Hepatocyte (in vitro differentiated cells): ENCODE measurements at regions not wholly inside any gene's neighbourhood (a gene's known extent, or its start where the extent isn't known, plus 50 kb on each side); places are given as distances from the start of the nearest gene placed in this dataset.

ENCODE experiments used
- DNase-seq: peaks from one replicate; pipeline ENCODE4 v3.0.0-alpha.2; 2016; ENCODE audit warnings: low spot score
- H2AFZ ChIP-seq: fragments of 200-600 bp; sonication (generic); 2 replicates; pipeline ENCODE4 v1.6.0; 2016; ENCODE audit warnings: antibody characterized with exemption, mild to moderate bottlenecking
- H3K27ac ChIP-seq: fragments of 200-600 bp; sonication (generic); 2 replicates; pipeline ENCODE4 v1.5.1; 2016; ENCODE audit warnings: mild to moderate bottlenecking
- H3K27me3 ChIP-seq: fragments of 200-600 bp; sonication (generic); 2 replicates; pipeline ENCODE4 v1.6.1; 2016
- H3K36me3 ChIP-seq: fragments of 200-600 bp; sonication (generic); replicated peaks from 2 replicates; pipeline ENCODE4 v1.5.1; 2016; ENCODE audit warnings: low read depth; ENCODE audit not compliant: insufficient read depth
- H3K4me1 ChIP-seq: fragments of 200-600 bp; sonication (generic); 2 replicates; pipeline ENCODE4 v1.5.1; 2016; ENCODE audit warnings: mild to moderate bottlenecking, moderate library complexity; ENCODE audit not compliant: insufficient read depth
- H3K4me2 ChIP-seq: fragments of 200-600 bp; sonication (generic); 2 replicates; pipeline ENCODE4 v1.6.0; 2016
- H3K4me3 ChIP-seq: fragments of 200-600 bp; sonication (generic); 2 replicates; pipeline ENCODE4 v1.5.1; 2016; ENCODE audit warnings: mild to moderate bottlenecking
- H3K79me2 ChIP-seq: fragments of 200-600 bp; sonication (generic); 2 replicates; pipeline ENCODE4 v1.6.0; 2017; ENCODE audit warnings: mild to moderate bottlenecking
- H3K9me2 ChIP-seq: fragments of 200-600 bp; sonication (generic); replicated peaks from 2 replicates; pipeline ENCODE4 v1.6.0; 2017; ENCODE audit warnings: mild to moderate bottlenecking; ENCODE audit not compliant: insufficient read depth
- H3K9me3 ChIP-seq: fragments of 200-600 bp; sonication (generic); 2 replicates; pipeline ENCODE4 v1.5.1; 2016; ENCODE audit warnings: low read depth, mild to moderate bottlenecking
- H4K20me1 ChIP-seq: fragments of 200-600 bp; sonication (generic); 2 replicates; pipeline ENCODE4 v1.6.0; 2016; ENCODE audit warnings: mild to moderate bottlenecking; ENCODE audit not compliant: insufficient read depth, poor library complexity, severe bottlenecking
- EZH2 ChIP-seq: fragments of 200-600 bp; sonication (generic); IDR thresholded peaks from 2 replicates; pipeline ENCODE4 v1.6.1; 2016; ENCODE audit warnings: antibody characterized with exemption, mild to moderate bottlenecking, borderline replicate concordance
- EZH2phosphoT487 ChIP-seq: fragments of 200-600 bp; sonication (generic); IDR thresholded peaks from one replicate; pipeline ENCODE4 v1.6.1; 2018; ENCODE audit warnings: antibody characterized with exemption, mild to moderate bottlenecking, low read depth, moderate library complexity; ENCODE audit not compliant: unreplicated experiment, severe bottlenecking
- WGBS: methylation state at CpG from one replicate; pipeline ENCODE4 v1.1.6; 2016; ENCODE audit warnings: low lambda C conversion rate; ENCODE audit errors: missing lambda C conversion rate; 5-methylcytosine and 5-hydroxymethylcytosine counted together
- TF ChIP-seq, protein P1 (sequence below): fragments of 200-600 bp; sonication (generic); IDR thresholded peaks from 2 replicates; pipeline ENCODE4 v1.5.1; 2016; ENCODE audit warnings: antibody characterized with exemption, mild to moderate bottlenecking; ENCODE audit not compliant: poor library complexity

DNA sequence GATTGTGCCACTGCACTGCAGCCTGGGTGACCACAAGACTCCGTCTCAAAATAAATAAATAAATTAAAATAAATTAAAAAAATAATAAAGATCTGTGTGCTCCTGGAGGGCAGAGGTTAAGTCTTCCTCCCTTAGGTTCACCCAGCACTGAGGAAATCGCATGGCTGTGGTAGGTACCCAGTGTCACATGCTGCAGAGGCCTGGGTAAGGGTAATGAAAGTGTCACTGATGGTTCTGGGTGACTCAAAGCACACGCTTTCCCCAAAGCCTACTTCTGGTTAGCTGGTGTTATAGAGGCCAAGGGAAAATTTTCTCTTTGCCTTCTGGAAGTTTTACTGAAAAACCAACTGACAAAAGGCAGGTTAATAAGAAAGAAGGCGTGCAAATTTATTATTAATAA lies 88.8 kb upstream of the ITGB1 start:
- Histone ChIP-seq H3K36me3 (no peaks in the 10 kb centered on the region), H4K20me1 (no peaks in the 10 kb centered on the region), H3K4me3 (no peak overlapping the region), H3K27me3 (no peaks in the 10 kb centered on the region), H2AFZ (no peak overlapping the region), H3K9me2 (no peaks in the 10 kb centered on the region), H3K9me3 (no peaks in the 10 kb centered on the region), H3K4me1 (no peaks in the 10 kb centered on the region), H3K4me2 (no peak overlapping the region), H3K27ac (no peak overlapping the region), H3K79me2 (no peaks in the 10 kb centered on the region)
- TF ChIP-seq EZH2phosphoT487 (no peak), EZH2 (no peak)
- TF ChIP-seq, protein P1, sequence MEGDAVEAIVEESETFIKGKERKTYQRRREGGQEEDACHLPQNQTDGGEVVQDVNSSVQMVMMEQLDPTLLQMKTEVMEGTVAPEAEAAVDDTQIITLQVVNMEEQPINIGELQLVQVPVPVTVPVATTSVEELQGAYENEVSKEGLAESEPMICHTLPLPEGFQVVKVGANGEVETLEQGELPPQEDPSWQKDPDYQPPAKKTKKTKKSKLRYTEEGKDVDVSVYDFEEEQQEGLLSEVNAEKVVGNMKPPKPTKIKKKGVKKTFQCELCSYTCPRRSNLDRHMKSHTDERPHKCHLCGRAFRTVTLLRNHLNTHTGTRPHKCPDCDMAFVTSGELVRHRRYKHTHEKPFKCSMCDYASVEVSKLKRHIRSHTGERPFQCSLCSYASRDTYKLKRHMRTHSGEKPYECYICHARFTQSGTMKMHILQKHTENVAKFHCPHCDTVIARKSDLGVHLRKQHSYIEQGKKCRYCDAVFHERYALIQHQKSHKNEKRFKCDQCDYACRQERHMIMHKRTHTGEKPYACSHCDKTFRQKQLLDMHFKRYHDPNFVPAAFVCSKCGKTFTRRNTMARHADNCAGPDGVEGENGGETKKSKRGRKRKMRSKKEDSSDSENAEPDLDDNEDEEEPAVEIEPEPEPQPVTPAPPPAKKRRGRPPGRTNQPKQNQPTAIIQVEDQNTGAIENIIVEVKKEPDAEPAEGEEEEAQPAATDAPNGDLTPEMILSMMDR: no peak
- 93% methylated on average over 4 of the region's 4 CpGs for WGBS
- no peak for DNase-seq

DNA sequence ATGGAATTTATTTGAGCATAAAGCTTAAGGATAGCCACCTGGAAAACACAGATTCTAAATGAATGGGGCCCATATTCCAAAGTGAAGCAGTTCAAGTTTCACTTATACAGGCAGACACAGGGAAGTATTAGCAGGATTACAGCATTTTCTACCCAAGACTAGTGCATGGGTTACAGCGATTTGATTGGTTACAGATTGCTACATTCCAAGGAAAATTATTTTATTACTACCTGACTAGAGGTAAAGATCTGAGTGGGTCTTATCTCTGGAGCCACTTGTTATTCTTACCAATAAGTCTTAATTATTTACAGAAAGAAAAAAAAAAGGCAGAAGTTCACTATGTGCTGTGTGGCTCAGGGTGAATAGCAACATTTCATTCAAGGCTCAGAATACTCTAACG lies 87.4 kb upstream of the ITGB1 start:
- DNase-seq: peak; percentile 10
- Histone ChIP-seq H3K9me2 (no peaks in the 10 kb centered on the region), H3K4me2 (no peak overlapping the region), H3K4me1 (no peaks in the 10 kb centered on the region), H4K20me1 (no peaks in the 10 kb centered on the region), H3K27me3 (no peaks in the 10 kb centered on the region), H3K9me3 (no peaks in the 10 kb centered on the region), H3K27ac (peak overlapping the region; percentile 38), H3K4me3 (no peak overlapping the region), H3K36me3 (no peaks in the 10 kb centered on the region), H3K79me2 (no peaks in the 10 kb centered on the region), H2AFZ (no peak overlapping the region)
- WGBS: 61% methylated on average over 2 of the region's 2 CpGs
- TF ChIP-seq EZH2phosphoT487: no peak
- TF ChIP-seq EZH2: no peak
- TF ChIP-seq, protein P1: no peak

DNA sequence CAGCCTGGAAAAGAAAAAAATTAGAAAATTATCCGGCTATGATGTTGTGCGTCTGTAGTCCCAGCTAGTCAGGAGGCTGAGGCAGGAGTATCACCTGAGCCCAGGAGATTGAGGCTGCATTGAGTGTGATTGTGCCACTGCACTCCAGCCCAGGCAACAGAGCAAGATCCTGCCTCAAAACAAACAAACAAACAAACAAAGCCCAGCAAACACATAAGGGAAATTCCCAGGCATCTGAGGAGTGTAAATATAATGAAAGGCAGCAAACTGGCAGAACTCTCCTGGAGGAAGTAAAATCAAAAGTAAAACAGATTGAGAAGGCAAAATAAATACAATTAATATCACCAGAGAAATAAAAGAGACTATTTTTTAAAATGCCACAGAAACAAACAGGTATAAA lies 84.5 kb upstream of the ITGB1 start:
- no peak for DNase-seq
- Histone ChIP-seq H3K27ac (no peak overlapping the region), H2AFZ (no peak overlapping the region), H3K36me3 (no peaks in the 10 kb centered on the region), H3K4me3 (no peak overlapping the region), H4K20me1 (no peaks in the 10 kb centered on the region), H3K9me3 (no peaks in the 10 kb centered on the region), H3K4me1 (no peaks in the 10 kb centered on the region), H3K79me2 (no peaks in the 10 kb centered on the region), H3K4me2 (no peak overlapping the region), H3K9me2 (no peaks in the 10 kb centered on the region), H3K27me3 (no peaks in the 10 kb centered on the region)
- no peak for TF ChIP-seq EZH2
- 100% methylated on average over 2 of the region's 2 CpGs for WGBS

DNA sequence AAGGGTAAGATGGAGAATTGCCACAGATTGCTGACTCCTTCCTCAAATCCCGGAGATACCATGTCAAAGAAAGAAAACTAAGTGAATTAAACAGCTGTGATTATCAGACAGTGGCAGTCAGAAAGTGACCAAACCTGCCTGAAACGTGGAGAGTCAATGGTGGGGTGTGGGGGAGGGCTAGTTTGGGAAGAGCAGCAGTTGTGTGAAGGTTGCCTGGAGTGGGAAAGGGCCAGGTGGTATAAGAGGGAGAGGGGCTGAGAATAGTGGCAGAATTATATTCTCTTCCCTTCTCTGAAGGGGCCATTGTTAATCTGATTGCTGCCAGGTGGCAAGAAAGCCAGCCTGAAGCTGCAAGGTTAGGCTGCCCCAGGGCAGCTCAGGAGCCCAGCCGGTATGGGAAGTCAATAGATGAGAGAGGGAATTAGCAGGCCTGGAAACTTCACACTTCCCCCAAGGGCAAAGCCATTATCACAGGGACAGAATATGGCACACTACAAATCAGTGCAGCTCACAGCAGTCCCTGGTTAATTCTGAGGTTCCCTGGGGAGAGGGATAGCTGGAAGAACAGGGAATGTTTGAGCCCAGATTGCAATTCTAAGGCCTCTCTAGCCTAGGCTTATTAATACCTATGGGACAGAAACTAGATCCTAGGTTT lies 83.9 kb upstream of the ITGB1 start:
- Histone ChIP-seq H3K4me3 (no peak overlapping the region), H3K79me2 (no peaks in the 10 kb centered on the region), H3K27me3 (no peaks in the 10 kb centered on the region), H3K4me1 (no peaks in the 10 kb centered on the region), H3K27ac (no peak overlapping the region), H3K9me2 (no peaks in the 10 kb centered on the region), H3K4me2 (no peak overlapping the region), H2AFZ (no peak overlapping the region), H3K9me3 (no peaks in the 10 kb centered on the region), H4K20me1 (no peaks in the 10 kb centered on the region), H3K36me3 (no peaks in the 10 kb centered on the region)
- no peak for DNase-seq
- TF ChIP-seq EZH2phosphoT487 (no peak), EZH2 (no peak)
- TF ChIP-seq, protein P1: no peak
- 51% methylated on average over 3 of the region's 3 CpGs for WGBS
